ENCODE measurements at regions not wholly inside any gene's neighbourhood (a gene's known extent, or its start where the extent isn't known, plus 50 kb on each side); places are given as distances from the start of the nearest gene placed in this dataset.

- DNase-seq (ENCODE audit: low spot score), result no peak
These were observed 1218.7 kb downstream of the VRK1 start for GRCh38 chr14:98015921-98016320.

DNA sequence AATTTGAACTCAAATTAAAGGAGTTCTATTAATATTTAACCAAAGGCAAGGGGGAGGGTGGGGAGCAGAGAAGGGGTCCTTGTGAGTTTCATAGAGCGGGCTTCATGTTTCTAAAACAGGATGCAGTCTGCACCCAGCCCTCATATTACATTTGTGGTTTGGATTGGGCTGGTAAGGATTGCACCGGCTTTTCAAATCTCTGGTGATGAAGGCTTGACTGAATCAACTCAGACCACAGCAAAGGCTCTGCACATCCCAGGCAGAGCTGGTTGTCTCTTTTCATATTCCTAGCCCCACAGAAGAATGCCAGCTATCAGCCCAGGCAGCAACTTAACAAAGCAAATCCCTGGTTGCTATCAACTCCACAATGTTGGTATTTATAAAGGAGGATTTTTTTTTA lies 1221.4 kb downstream of the VRK1 start:
- DNase-seq (ENCODE audit: low spot score), result no peak

GRCh38 chr14:98022541-98023520 lies 1225.6 kb downstream of the VRK1 start:
- no peak for DNase-seq (ENCODE audit: low spot score)

DNA sequence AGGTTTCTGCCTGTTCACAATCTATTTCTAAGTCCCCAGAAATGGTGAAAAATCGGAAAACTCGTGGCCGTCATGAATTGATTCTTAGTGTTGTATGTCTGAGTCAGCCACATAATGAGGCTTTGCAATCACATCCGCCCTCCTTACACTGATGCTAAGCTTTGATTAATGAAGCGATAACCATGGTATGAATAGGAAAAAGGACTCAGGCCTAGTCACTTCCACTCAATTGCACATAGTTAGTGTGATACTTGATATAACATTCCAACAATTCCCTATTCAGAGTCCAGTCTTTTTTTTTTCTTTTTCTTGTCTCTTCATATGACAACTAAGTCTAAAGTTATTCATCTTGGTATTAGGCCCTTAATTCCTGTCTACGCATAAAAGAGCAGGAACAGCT lies 1231.0 kb downstream of the VRK1 start:
- no peak for DNase-seq (ENCODE audit: low spot score)

DNA sequence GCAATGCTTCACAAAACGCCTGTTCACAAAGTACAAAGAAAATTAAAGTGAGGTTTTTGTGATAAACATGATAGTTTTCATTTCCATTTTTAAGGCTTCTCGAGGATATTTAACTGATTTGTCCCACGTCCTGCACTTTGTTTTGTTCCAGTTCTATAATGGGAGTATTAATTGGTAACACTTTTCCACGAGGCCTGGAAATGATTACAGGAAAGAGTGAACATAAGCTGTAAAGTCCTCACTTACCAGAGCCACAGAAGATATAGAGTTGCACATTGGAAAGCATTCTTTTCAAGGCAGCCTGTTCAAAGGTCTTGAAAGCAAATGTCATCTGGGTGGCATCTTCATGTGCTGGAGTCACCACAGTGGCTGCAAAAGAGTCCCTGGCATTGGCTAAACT lies 1236.6 kb downstream of the BCL11B start:
- no peak for DNase-seq (ENCODE audit: low spot score)

DNA sequence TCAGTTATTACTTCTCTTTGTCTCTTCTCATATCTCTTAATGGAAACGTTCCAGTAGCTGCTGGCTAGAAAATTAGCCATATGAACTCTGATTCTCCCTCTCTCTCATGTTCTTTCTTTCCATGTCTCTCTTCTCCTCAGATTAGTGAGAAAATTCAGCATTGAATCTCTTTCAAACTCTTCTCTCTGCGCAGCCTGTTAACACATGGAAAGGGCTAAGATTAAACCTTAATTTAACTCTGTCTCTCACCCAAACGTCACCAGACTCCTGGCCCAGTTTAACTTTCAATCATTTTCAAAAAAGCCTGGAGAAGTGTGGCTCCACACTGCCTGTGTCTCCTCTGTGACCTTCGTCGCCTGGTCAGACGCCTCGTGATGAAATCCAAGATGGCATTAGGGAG lies 1234.2 kb downstream of the BCL11B start:
- no peak for DNase-seq (ENCODE audit: low spot score)

DNA sequence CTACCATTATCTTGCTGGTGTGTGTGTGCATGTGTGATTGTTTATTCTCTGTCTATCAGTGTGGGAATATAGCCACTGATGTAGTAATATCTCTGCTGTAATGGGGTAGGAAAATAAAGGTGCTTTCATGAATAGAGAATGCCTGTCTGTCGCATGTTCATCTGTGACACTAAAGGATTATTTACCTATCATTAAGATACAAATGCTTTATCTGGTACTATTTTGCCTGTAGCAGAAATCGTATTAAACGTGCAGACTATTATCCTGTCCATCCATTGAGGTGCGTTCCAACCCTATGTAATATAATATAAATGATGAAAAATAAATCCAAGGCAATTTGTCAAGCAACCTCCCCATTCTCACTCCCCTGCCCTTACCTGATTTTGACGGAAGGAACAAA lies 1215.1 kb downstream of the BCL11B start:
- no peak for DNase-seq (ENCODE audit: low spot score)

GRCh38 chr14:98059106-98059505 lies 1212.9 kb downstream of the BCL11B start:
- no peak for DNase-seq (ENCODE audit: low spot score)

- DNase-seq (ENCODE audit: low spot score), result no peak
These were observed 1209.9 kb downstream of the BCL11B start for GRCh38 chr14:98062083-98062482.

- DNase-seq (ENCODE audit: low spot score), result no peak
These were observed 1202.3 kb downstream of the BCL11B start for GRCh38 chr14:98069712-98070171.

GRCh38 chr14:98070536-98070935 lies 1201.5 kb downstream of the BCL11B start:
- no peak for DNase-seq (ENCODE audit: low spot score)

- no peak for DNase-seq (ENCODE audit: low spot score)
These were observed 1197.9 kb downstream of the BCL11B start for GRCh38 chr14:98074111-98074510.

GRCh38 chr14:98077176-98077575 lies 1194.8 kb downstream of the BCL11B start:
- DNase-seq (ENCODE audit: low spot score), result no peak

GRCh38 chr14:98082833-98083232 lies 1189.2 kb downstream of the BCL11B start:
- DNase-seq (ENCODE audit: low spot score), result no peak

DNA sequence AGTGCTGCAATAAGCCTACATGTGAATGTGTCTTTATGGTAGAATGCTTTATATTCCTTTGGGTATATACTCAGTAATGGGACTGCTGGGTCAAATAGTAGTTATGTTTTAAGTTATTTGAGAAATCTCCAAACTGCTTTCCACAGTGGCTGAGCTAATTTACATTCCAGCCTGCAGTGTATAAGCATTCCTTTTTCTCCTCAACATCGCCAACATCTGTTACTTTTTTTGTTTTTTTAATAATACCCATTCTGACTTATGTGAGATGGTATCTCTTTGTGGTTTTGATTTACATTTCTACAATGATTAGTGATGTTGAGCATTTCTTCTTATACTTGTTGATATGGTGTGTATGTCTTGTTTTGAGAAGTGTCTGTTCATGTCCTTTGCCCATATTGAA lies 1186.2 kb downstream of the BCL11B start:
- no peak for DNase-seq (ENCODE audit: low spot score)

DNA sequence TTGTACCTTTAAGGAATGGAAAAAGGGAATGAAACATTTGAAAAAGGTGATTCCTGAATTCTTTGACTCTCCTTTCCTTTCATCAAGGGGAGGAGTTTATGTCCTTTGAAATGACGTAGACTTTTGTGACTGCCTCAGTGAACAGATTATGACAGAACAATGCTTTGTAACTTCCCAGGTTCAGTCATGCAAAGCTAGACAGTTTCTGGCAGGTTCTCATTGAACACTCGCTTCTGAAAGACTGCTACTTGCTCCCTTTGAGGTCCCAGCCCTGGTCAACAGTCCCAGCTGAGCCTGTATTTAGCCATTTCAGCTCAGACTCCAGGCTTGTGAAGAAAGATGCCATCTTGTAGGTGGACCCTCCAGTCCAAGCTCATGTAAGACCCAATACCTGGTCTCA lies 1178.9 kb downstream of the BCL11B start:
- DNase-seq (ENCODE audit: low spot score), result no peak

DNA sequence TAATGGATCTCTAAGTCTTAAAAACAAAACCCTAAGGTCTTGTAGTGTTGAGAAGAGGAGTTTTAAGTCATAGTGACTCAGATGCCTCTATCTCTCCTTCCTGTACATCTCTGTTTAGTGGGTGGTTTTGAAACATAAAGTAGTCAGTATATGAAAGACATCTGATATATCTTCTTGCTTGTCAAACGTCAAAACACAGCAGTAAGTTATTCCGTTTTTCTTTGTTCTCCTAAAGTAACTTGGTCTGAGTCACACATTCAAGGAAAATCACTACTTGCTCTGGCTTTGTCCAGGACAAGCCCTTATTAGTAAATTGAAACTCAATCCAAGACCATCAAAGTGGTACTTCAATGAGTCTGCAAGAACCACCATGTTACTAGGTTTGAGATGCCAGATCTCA lies 1172.5 kb downstream of the BCL11B start:
- no peak for DNase-seq (ENCODE audit: low spot score)

- no peak for DNase-seq (ENCODE audit: low spot score)
These were observed 1170.7 kb downstream of the BCL11B start for GRCh38 chr14:98101323-98101722.

DNA sequence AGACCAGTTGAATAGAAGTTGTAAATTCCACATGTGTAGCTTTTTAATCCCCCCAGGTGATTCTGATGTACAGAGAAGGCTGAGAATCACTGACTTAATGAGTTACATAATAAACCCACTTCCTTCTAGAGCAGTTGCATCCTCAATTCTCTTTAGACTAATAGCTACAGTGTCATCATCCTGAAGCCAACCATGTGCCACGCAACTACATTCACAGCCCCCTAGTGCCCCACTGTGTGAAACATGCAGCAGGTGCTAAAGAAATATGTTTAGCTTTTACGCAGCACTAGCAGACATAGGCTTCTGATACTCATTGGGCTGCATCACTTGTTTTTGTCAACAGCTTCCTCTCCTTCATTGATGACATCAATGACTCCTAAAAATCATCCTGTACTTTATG lies 1168.3 kb downstream of the BCL11B start:
- DNase-seq (ENCODE audit: low spot score), result no peak

DNA sequence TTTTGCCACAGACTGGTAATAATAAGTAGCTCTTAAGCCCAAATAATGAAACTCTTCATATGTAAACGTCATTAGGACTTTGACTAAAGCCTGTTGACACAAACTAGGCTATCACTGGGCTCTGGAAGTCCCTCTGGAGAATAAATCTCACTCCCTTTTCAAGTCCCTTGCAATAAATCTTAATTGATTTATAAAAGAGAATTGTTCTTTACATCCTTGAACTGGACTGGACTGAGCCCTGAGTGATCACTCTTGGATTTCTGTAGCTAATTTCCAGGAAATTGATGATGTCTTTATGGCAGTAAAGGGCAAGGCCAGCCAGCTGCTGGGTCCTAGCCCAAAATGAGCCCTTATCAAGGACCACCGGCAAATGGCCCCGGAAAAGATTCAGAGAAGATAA lies 1162.7 kb downstream of the BCL11B start:
- DNase-seq (ENCODE audit: low spot score), result no peak

- DNase-seq (ENCODE audit: low spot score), result no peak
These were observed 1159.7 kb downstream of the BCL11B start for GRCh38 chr14:98112194-98112780.

- no peak for DNase-seq (ENCODE audit: low spot score)
These were observed 1157.7 kb downstream of the BCL11B start for GRCh38 chr14:98114122-98114895.

DNA sequence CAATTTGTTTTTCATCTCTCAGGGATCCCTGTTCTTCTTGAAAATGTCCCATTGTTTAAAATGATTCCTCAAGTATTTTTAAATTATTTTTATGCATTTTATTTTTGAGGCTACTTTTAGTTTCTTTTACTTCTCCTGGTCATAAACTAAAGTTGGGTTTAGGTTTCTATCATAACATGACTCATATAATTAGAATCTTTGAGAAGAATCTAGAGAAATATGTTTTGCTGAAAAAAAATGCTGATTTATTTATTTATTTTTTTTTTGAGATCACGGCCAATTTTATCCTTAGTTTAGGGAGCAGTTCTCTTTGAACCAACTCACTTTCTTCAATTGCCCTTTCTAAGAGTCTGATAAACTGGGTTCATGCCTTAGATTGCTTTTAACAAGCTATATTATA lies 1157.1 kb downstream of the BCL11B start:
- no peak for DNase-seq (ENCODE audit: low spot score)
